ENCODE measurements at regions not wholly inside any gene's neighbourhood (a gene's known extent, or its start where the extent isn't known, plus 50 kb on each side); places are given as distances from the start of the nearest gene placed in this dataset.

DNA sequence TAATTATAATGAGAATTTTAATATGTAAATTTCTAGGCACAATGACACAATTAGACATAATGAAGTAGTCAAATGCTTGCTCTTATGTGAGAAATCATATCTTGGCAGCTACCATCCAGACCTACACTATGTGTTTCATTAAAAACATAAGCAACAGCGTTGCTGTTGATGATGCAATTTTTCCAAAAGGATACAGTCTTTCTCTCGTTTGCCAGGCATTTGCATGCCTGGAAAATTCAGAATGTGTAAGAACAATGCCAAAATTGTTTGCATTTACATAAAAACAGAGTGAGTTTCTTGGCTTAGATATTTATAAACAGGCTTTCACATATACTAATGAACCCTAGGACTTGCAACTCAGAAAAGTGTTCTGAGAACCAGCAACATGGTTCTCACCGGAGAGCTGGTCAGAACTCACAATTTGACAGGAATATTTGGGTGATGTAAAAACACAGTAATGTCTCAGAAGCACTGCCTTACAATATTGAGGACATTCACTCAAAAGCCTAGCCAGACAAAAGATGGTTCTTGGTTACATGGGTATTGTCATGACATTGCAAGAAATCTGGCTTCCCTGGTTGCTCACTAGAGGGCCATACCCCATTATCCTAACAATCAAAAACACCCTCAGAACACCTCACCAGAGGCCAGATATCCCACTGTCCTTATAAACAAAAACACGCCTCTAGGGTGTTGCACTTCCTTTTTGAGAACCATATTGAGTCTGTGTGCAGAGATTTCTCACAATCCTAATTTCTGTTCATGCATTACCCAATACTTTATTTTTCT is 1029.0 kb upstream of the AGA start (continued):
- no peak for TF ChIP-seq SRF (IDR thresholded peaks at IDR 0.05; ENCODE audit: low read depth)
- TF ChIP-seq, protein P1, sequence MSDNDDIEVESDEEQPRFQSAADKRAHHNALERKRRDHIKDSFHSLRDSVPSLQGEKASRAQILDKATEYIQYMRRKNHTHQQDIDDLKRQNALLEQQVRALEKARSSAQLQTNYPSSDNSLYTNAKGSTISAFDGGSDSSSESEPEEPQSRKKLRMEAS (IDR thresholded peaks at IDR 0.05) = no peak

GRCh38 chr4:178471994-178472393 is 1029.8 kb upstream of the AGA start:
- Histone ChIP-seq H3K4me2 (ENCODE audit: low read length) (no peak overlapping the region), H3K9me3 (ENCODE audit: control insufficient read depth in 1 of 2, insufficient read depth in 1 of 2, low read depth in 1 of 2, low read length in 2 of 2) (no peaks in the 10 kb centered on the region), H3K27me3 (ENCODE audit: insufficient read depth, low read length) (no peaks in the 10 kb centered on the region), H4K20me1 (ENCODE audit: insufficient read depth) (no peaks in the 10 kb centered on the region), H3K9ac (ENCODE audit: low read length) (no peak overlapping the region), H2AFZ (ENCODE audit: low read depth, low read length, poor library complexity, severe bottlenecking) (no peak overlapping the region), H3K9me2 (ENCODE audit: insufficient read depth) (no peaks in the 10 kb centered on the region), H3K4me1 (ENCODE audit: control insufficient read depth in 1 of 2, insufficient read depth in 2 of 2, low read length in 2 of 2) (no peaks in the 10 kb centered on the region), H3K27ac (ENCODE audit: low read depth, low read length) (no peak overlapping the region), H3K4me3 (replicated peaks in 1 of 2; ENCODE audit: low read depth in 1 of 2, low read length in 2 of 2) (no peak overlapping the region), H3K36me3 (ENCODE audit: control insufficient read depth in 1 of 2, insufficient read depth in 2 of 2, low read length in 2 of 2) (no peaks in the 10 kb centered on the region), H3K79me2 (ENCODE audit: insufficient read depth, low read length) (no peaks in the 10 kb centered on the region)
- POLR2A ChIA-PET = no interaction called here
- no TSS peak for BruUV-seq (replicated peaks)
- intact Hi-C loops (cut with micrococcal nuclease) = no loop called here
- no peak for ATAC-seq
- no peak for DNase-seq (ENCODE audit: low read depth, low spot score)
- RAD21 ChIA-PET (ENCODE audit: low non-redundant PET in 1 of 2, low total read pairs in 2 of 2, uncharacterized antibody in 2 of 2, unreplicated experiment in 2 of 2) = no interaction called here
- CTCF ChIA-PET = no interaction called here
- TF ChIP-seq SIN3A (IDR thresholded peaks at IDR 0.05; ENCODE audit: low read depth) (no peak), EGR1 (IDR thresholded peaks at IDR 0.05; ENCODE audit: low read depth) (no peak), JUND (IDR thresholded peaks at IDR 0.05) (no peak), EZH2 (IDR thresholded peaks at IDR 0.05) (no peak), CBX3 (IDR thresholded peaks at IDR 0.05; ENCODE audit: low read depth) (no peak), ELF1 (IDR thresholded peaks at IDR 0.05; ENCODE audit: borderline replicate concordance, low read depth) (no peak), ATF3 (IDR thresholded peaks at IDR 0.05) (no peak), ZNF274 (IDR thresholded peaks at IDR 0.05; ENCODE audit: low read depth, low read length) (no peak), ZFX (IDR thresholded peaks at IDR 0.05) (no peak), TCF7L2 (IDR thresholded peaks at IDR 0.05; ENCODE audit: borderline replicate concordance, extremely low read depth, insufficient read depth, insufficient read length) (no peak), POLR2A (IDR thresholded peaks at IDR 0.05; ENCODE audit: borderline replicate concordance, extremely low read depth, insufficient read depth, insufficient read length) (no peak)
- TF ChIP-seq, protein P2, sequence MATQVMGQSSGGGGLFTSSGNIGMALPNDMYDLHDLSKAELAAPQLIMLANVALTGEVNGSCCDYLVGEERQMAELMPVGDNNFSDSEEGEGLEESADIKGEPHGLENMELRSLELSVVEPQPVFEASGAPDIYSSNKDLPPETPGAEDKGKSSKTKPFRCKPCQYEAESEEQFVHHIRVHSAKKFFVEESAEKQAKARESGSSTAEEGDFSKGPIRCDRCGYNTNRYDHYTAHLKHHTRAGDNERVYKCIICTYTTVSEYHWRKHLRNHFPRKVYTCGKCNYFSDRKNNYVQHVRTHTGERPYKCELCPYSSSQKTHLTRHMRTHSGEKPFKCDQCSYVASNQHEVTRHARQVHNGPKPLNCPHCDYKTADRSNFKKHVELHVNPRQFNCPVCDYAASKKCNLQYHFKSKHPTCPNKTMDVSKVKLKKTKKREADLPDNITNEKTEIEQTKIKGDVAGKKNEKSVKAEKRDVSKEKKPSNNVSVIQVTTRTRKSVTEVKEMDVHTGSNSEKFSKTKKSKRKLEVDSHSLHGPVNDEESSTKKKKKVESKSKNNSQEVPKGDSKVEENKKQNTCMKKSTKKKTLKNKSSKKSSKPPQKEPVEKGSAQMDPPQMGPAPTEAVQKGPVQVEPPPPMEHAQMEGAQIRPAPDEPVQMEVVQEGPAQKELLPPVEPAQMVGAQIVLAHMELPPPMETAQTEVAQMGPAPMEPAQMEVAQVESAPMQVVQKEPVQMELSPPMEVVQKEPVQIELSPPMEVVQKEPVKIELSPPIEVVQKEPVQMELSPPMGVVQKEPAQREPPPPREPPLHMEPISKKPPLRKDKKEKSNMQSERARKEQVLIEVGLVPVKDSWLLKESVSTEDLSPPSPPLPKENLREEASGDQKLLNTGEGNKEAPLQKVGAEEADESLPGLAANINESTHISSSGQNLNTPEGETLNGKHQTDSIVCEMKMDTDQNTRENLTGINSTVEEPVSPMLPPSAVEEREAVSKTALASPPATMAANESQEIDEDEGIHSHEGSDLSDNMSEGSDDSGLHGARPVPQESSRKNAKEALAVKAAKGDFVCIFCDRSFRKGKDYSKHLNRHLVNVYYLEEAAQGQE (IDR thresholded peaks at IDR 0.05; ENCODE audit: low read depth) = no peak

All from HCT116 (cell line).